HEK293 (cell line): ENCODE measurements at regions not wholly inside any gene's neighbourhood (a gene's known extent, or its start where the extent isn't known, plus 50 kb on each side); places are given as distances from the start of the nearest gene placed in this dataset.

Source experiments
- CTCF ChIA-PET: fragments of 350-600 bp; formaldehyde crosslinking; extraction: SDS; loops from one replicate; lab custom pipeline; 2021; ENCODE audit warnings: antibody characterized with exemption; lab: Yijun Ruan, JAX
- POLR2A ChIA-PET: fragments of 300-600 bp; formaldehyde crosslinking; extraction: SDS; loops from one replicate; lab custom pipeline; 2020; ENCODE audit warnings: antibody characterized with exemption, inconsistent platforms; lab: Yijun Ruan, JAX
- H3K27ac ChIP-seq: fragments of 200-500 bp; sonication (Bioruptor generic); 2 replicates; pipeline ENCODE4 v1.5.1; 2014; ENCODE audit warnings: low read depth, low read length, control low read depth, inconsistent platforms; ENCODE audit errors: extremely low read depth
- H3K36me3 ChIP-seq, 2 experiments: fragments of 200-500 bp in 1 of 2; sonication (Bioruptor generic) in 1 of 2; 1 replicate in 1 of 2; 2 replicates in 1 of 2; pipeline ENCODE4 v1.5.1; 2014 to 2017; ENCODE audit warnings: inconsistent platforms in 2 of 2, low read length in 2 of 2; ENCODE audit not compliant: control insufficient read depth in 2 of 2, insufficient read depth in 1 of 2
- H3K4me1 ChIP-seq: fragments of 200-500 bp; sonication (Bioruptor generic); 2 replicates; pipeline ENCODE4 v1.5.1; 2014; ENCODE audit warnings: mild to moderate bottlenecking, low read length, inconsistent platforms; ENCODE audit not compliant: control insufficient read depth, insufficient read depth
- H3K4me3 ChIP-seq: 2 replicates; pipeline ENCODE4 v1.5.1; 2011; ENCODE audit warnings: low read depth, mild to moderate bottlenecking, control low read depth, low read length, moderate library complexity
- H3K9me3 ChIP-seq: fragments of 200-500 bp; sonication (Bioruptor generic); 2 replicates; pipeline ENCODE4 v1.5.1; 2014; ENCODE audit warnings: low read depth, low read length, inconsistent platforms; ENCODE audit not compliant: control insufficient read depth, insufficient read depth
- GFI1B ChIP-seq: fragments of 450-650 bp; formaldehyde crosslinking; IDR thresholded peaks from 2 replicates; pipeline ENCODE4 v1.5.1; 2016; ENCODE audit warnings: missing biosample characterization, missing genetic modification characterization
- MZF1 ChIP-seq: fragments of 450-650 bp; formaldehyde crosslinking; IDR thresholded peaks from 2 replicates; pipeline ENCODE4 v1.5.1; 2017; ENCODE audit warnings: missing biosample characterization, missing genetic modification characterization, borderline replicate concordance
- SCRT2 ChIP-seq: fragments of 450-650 bp; formaldehyde crosslinking; IDR thresholded peaks from 2 replicates; pipeline ENCODE4 v1.5.1; 2016; ENCODE audit warnings: missing biosample characterization, missing genetic modification characterization
- ZFP37 ChIP-seq: fragments of 450-650 bp; formaldehyde crosslinking; IDR thresholded peaks from 2 replicates; pipeline ENCODE4 v1.5.1; 2016; ENCODE audit warnings: missing biosample characterization, missing genetic modification characterization
- ZNF133 ChIP-seq: fragments of 450-650 bp; formaldehyde crosslinking; IDR thresholded peaks from 2 replicates; pipeline ENCODE4 v1.5.1; 2016; ENCODE audit warnings: missing biosample characterization, missing genetic modification characterization
- ZNF138 ChIP-seq: fragments of 450-650 bp; formaldehyde crosslinking; IDR thresholded peaks from 2 replicates; pipeline ENCODE4 v1.5.1; 2016; ENCODE audit warnings: missing biosample characterization, missing genetic modification characterization, borderline replicate concordance
- ZNF37A ChIP-seq: fragments of 450-650 bp; IDR thresholded peaks from 2 replicates; pipeline ENCODE4 v1.5.1; 2018; ENCODE audit warnings: missing biosample characterization, missing genetic modification characterization
- ZNF398 ChIP-seq: fragments of 450-650 bp; formaldehyde crosslinking; IDR thresholded peaks from 2 replicates; pipeline ENCODE4 v1.5.1; 2017; ENCODE audit warnings: missing biosample characterization, missing genetic modification characterization
- ZNF514 ChIP-seq: fragments of 450-650 bp; formaldehyde crosslinking; IDR thresholded peaks from 2 replicates; pipeline ENCODE4 v1.5.1; 2016; ENCODE audit warnings: missing biosample characterization, missing genetic modification characterization
- ZNF544 ChIP-seq: fragments of 450-650 bp; formaldehyde crosslinking; IDR thresholded peaks from 2 replicates; pipeline ENCODE4 v1.5.0; 2017; ENCODE audit warnings: missing biosample characterization, missing genetic modification characterization
- ZNF561 ChIP-seq: fragments of 450-650 bp; IDR thresholded peaks from 2 replicates; pipeline ENCODE4 v1.5.1; 2018; ENCODE audit warnings: missing biosample characterization, missing genetic modification characterization, borderline replicate concordance
- ZNF585B ChIP-seq: fragments of 450-650 bp; formaldehyde crosslinking; IDR thresholded peaks from 2 replicates; pipeline ENCODE4 v1.5.1; 2016; ENCODE audit warnings: missing biosample characterization, missing genetic modification characterization
- ZNF610 ChIP-seq: fragments of 450-650 bp; formaldehyde crosslinking; IDR thresholded peaks from 2 replicates; pipeline ENCODE4 v1.5.1; 2016; ENCODE audit warnings: missing biosample characterization, missing genetic modification characterization, borderline replicate concordance
- ZNF654 ChIP-seq: fragments of 450-650 bp; formaldehyde crosslinking; IDR thresholded peaks from 2 replicates; pipeline ENCODE4 v1.5.1; 2016; ENCODE audit warnings: low read depth, missing biosample characterization, missing genetic modification characterization
- ZNF792 ChIP-seq: fragments of 450-650 bp; formaldehyde crosslinking; IDR thresholded peaks from 2 replicates; pipeline ENCODE4 v1.5.1; 2016; ENCODE audit warnings: missing biosample characterization, missing genetic modification characterization
- ZSCAN23 ChIP-seq: fragments of 450-650 bp; formaldehyde crosslinking; IDR thresholded peaks from 2 replicates; pipeline ENCODE4 v1.5.1; 2016; ENCODE audit warnings: missing biosample characterization, missing genetic modification characterization
- TF ChIP-seq, protein P1 (sequence below): fragments of 450-650 bp; formaldehyde crosslinking; IDR thresholded peaks from 2 replicates; pipeline ENCODE4 v1.5.1; 2016; ENCODE audit warnings: missing biosample characterization, missing genetic modification characterization
- TF ChIP-seq, protein P2 (sequence below): fragments of 450-650 bp; formaldehyde crosslinking; IDR thresholded peaks from 2 replicates; pipeline ENCODE4 v1.5.1; 2016; ENCODE audit warnings: missing biosample characterization, missing genetic modification characterization
- TF ChIP-seq, protein P3 (sequence below): fragments of 450-650 bp; IDR thresholded peaks from 2 replicates; pipeline ENCODE4 v1.5.1; 2018; ENCODE audit warnings: missing biosample characterization, missing genetic modification characterization
- TF ChIP-seq, protein P4 (sequence below): fragments of 450-650 bp; formaldehyde crosslinking; IDR thresholded peaks from 2 replicates; pipeline ENCODE4 v1.5.1; 2016; ENCODE audit warnings: missing biosample characterization, missing genetic modification characterization

- no peaks in the 10 kb centered on the region for H3K9me3 ChIP-seq
- TF ChIP-seq ZNF610 (tag by site-specific recombination) (no peak), ZNF133 (no peak), GFI1B (tag by site-specific recombination) (no peak), ZNF398 (no peak), ZNF138 (tag by site-specific recombination) (no peak), MZF1 (tag by site-specific recombination) (no peak), SCRT2 (tag by site-specific recombination) (no peak), ZNF544 (tag by site-specific recombination) (no peak), ZNF514 (tag by site-specific recombination) (no peak), ZNF37A (tag by site-specific recombination) (no peak), ZNF585B (tag by site-specific recombination) (no peak), ZNF792 (tag by site-specific recombination) (no peak), ZNF561 (no peak), ZNF654 (tag by site-specific recombination) (no peak), ZSCAN23 (tag by site-specific recombination) (no peak), ZFP37 (tag by site-specific recombination) (no peak)
- TF ChIP-seq, protein P1, sequence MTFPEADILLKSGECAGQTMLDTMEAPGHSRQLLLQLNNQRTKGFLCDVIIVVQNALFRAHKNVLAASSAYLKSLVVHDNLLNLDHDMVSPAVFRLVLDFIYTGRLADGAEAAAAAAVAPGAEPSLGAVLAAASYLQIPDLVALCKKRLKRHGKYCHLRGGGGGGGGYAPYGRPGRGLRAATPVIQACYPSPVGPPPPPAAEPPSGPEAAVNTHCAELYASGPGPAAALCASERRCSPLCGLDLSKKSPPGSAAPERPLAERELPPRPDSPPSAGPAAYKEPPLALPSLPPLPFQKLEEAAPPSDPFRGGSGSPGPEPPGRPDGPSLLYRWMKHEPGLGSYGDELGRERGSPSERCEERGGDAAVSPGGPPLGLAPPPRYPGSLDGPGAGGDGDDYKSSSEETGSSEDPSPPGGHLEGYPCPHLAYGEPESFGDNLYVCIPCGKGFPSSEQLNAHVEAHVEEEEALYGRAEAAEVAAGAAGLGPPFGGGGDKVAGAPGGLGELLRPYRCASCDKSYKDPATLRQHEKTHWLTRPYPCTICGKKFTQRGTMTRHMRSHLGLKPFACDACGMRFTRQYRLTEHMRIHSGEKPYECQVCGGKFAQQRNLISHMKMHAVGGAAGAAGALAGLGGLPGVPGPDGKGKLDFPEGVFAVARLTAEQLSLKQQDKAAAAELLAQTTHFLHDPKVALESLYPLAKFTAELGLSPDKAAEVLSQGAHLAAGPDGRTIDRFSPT (tag by site-specific recombination), result no peak
- TF ChIP-seq, protein P2, sequence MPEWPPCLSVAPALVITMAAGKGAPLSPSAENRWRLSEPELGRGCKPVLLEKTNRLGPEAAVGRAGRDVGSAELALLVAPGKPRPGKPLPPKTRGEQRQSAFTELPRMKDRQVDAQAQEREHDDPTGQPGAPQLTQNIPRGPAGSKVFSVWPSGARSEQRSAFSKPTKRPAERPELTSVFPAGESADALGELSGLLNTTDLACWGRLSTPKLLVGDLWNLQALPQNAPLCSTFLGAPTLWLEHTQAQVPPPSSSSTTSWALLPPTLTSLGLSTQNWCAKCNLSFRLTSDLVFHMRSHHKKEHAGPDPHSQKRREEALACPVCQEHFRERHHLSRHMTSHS (tag by site-specific recombination), result no peak
- TF ChIP-seq, protein P3, sequence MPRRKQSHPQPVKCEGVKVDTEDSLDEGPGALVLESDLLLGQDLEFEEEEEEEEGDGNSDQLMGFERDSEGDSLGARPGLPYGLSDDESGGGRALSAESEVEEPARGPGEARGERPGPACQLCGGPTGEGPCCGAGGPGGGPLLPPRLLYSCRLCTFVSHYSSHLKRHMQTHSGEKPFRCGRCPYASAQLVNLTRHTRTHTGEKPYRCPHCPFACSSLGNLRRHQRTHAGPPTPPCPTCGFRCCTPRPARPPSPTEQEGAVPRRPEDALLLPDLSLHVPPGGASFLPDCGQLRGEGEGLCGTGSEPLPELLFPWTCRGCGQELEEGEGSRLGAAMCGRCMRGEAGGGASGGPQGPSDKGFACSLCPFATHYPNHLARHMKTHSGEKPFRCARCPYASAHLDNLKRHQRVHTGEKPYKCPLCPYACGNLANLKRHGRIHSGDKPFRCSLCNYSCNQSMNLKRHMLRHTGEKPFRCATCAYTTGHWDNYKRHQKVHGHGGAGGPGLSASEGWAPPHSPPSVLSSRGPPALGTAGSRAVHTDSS (tag by site-specific recombination), result no peak
- TF ChIP-seq, protein P4, sequence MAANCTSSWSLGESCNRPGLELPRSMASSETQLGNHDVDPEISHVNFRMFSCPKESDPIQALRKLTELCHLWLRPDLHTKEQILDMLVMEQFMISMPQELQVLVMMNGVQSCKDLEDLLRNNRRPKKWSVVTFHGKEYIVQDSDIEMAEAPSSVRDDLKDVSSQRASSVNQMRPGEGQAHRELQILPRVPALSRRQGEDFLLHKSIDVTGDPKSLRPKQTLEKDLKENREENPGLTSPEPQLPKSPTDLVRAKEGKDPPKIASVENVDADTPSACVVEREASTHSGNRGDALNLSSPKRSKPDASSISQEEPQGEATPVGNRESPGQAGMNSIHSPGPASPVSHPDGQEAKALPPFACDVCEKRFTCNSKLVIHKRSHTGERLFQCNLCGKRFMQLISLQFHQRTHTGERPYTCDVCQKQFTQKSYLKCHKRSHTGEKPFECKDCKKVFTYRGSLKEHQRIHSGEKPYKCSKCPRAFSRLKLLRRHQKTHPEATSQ (tag by site-specific recombination), result no peak
- no peaks in the 10 kb centered on the region for H3K4me1 ChIP-seq
- CTCF ChIA-PET, result no interaction called here
- POLR2A ChIA-PET, result no interaction called here
- no peak overlapping the region for H3K27ac ChIP-seq
- H3K4me3 ChIP-seq, result no peak overlapping the region
- no peaks in the 10 kb centered on the region for H3K36me3 ChIP-seq
Measured at GRCh38 chr2:57569396-57569795, 477.2 kb upstream of the VRK2 start.
